Gastrocnemius medialis (tissue), 4 donors: ENCODE measurements at regions not wholly inside any gene's neighbourhood (a gene's known extent, or its start where the extent isn't known, plus 50 kb on each side); places are given as distances from the start of the nearest gene placed in this dataset.

Source experiments
- ATAC-seq, 2 donors: fragments of 150-250 bp; one replicate each; pipeline ENCODE4 v1.9.1; 2016
- DNase-seq, 2 donors: peaks; one replicate each; pipeline ENCODE4 v3.0.0-alpha.2; 2019
- H3K27ac ChIP-seq, 4 donors: fragments of 200-600 bp; sonication (generic); 1 replicate in 1 of 4; 2 replicates in 3 of 4; pipeline ENCODE4 v1.5.1; 2016 to 2018; ENCODE audit warnings: mild to moderate bottlenecking in 2 of 4, moderate library complexity in 1 of 4
- H3K27me3 ChIP-seq, 3 donors: fragments of 200-600 bp; sonication (generic) in 2 of 3; 1 replicate in 1 of 3; 2 replicates in 2 of 3; pipeline versions ENCODE4 v1.5.1 to v1.6.0; 2016 to 2019; ENCODE audit warnings: mild to moderate bottlenecking in 1 of 3, moderate library complexity in 1 of 3
- H3K36me3 ChIP-seq, 2 donors: fragments of 200-600 bp; sonication (generic) in 1 of 2; one replicate each; pipeline ENCODE4 v1.5.1; 2017 to 2018
- H3K4me1 ChIP-seq, 2 donors: fragments of 200-600 bp; sonication (generic) in 1 of 2; one replicate each; pipeline ENCODE4 v1.5.1; 2016 to 2017; ENCODE audit warnings: mild to moderate bottlenecking in 2 of 2
- H3K4me3 ChIP-seq, 4 donors: fragments of 200-600 bp; sonication (generic) in 3 of 4; 1 replicate in 1 of 4; 2 replicates in 3 of 4; pipeline ENCODE4 v1.5.1; 2016 to 2019; ENCODE audit warnings: mild to moderate bottlenecking in 2 of 4
- H3K9me3 ChIP-seq, 3 donors: fragments of 200-600 bp; sonication (generic) in 2 of 3; 1 replicate in 1 of 3; 2 replicates in 2 of 3; pipeline ENCODE4 v1.5.1; 2016 to 2019
- POLR2A ChIP-seq, 2 donors: fragments of 450-650 bp; IDR thresholded peaks; one replicate each; pipeline ENCODE4 v1.6.1; 2017; ENCODE audit warnings: antibody characterized with exemption in 2 of 2, mild to moderate bottlenecking in 2 of 2, moderate library complexity in 2 of 2
- in situ Hi-C, 4 donors: fragments of 200-750 bp; cut with MboI; loops; one replicate each; pipeline versions ENCODE4 v1.15.0 to v1.8.0; 2017; ENCODE audit warnings: low sequenced_read_pairs in 4 of 4
- intact Hi-C: fragments of 100-400 bp; cut with DNase I; formaldehyde crosslinking; loops from one replicate; pipeline ENCODE4 v1.15.1; 2023; ENCODE audit warnings: low total_unique reads
- TF ChIP-seq, protein P1 (sequence below), 5 experiments: fragments of 450-650 bp in 3 of 5; fragments of 200-600 bp in 2 of 5; sonication (generic) in 2 of 5; IDR thresholded peaks in 4 of 5; conservative IDR thresholded peaks in 1 of 5; 1 replicate in 4 of 5; 2 replicates in 1 of 5; pipeline ENCODE4 v1.5.1; 2016 to 2019; ENCODE audit warnings: antibody characterized with exemption in 5 of 5, mild to moderate bottlenecking in 3 of 5, moderate library complexity in 3 of 5

DNA sequence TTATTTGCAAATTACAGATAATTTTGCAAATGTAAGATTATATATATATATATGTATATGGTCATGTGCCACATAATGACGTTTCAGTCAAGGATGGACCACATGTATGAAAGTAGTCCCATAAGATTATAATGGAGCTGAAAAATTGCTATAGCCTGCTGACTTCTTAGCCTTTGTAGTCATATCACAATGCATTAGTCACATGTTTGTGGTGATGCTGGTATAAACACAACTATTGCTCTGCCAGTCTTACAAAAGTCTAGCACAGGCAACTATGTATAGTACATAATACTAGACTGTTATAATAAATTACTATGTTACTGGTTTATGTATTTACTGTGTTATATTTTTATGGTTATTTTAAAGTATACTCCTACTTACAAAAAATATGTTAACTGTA is 444.3 kb downstream of the KCNJ2 start:
- intact Hi-C loops: no loop called here
- no peak for DNase-seq
- no peaks in the 10 kb centered on the region for H3K4me1 ChIP-seq

DNA sequence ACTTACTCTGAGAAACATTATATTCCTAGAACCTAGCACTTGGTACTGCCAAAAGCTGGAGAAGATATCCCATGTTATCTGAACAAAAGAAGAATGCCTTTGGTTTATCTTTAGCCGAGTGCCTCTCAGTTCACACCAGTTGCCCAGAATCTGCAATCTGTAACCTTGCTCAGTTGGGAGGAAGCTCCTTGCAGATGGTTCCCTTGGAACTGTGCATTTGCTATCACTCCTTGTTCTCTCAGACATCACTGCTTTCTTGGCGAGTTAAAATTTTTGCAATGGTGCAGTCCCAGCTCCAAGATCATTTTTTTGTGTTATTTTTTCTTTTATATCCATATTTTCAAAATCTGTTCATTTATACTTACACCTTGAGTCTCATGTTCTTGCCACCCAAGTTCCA is 446.5 kb downstream of the KCNJ2 start:
- intact Hi-C loops (no loop called here), in situ Hi-C loops (no loop called here)
- no peaks in the 10 kb centered on the region for H3K9me3 ChIP-seq
- H3K36me3 ChIP-seq: no peaks in the 10 kb centered on the region
- no peaks in the 10 kb centered on the region for H3K4me1 ChIP-seq
- H3K27ac ChIP-seq: no peak overlapping the region
- no peak overlapping the region for H3K4me3 ChIP-seq
- DNase-seq (no peak), ATAC-seq (no peak)
- TF ChIP-seq, protein P1, sequence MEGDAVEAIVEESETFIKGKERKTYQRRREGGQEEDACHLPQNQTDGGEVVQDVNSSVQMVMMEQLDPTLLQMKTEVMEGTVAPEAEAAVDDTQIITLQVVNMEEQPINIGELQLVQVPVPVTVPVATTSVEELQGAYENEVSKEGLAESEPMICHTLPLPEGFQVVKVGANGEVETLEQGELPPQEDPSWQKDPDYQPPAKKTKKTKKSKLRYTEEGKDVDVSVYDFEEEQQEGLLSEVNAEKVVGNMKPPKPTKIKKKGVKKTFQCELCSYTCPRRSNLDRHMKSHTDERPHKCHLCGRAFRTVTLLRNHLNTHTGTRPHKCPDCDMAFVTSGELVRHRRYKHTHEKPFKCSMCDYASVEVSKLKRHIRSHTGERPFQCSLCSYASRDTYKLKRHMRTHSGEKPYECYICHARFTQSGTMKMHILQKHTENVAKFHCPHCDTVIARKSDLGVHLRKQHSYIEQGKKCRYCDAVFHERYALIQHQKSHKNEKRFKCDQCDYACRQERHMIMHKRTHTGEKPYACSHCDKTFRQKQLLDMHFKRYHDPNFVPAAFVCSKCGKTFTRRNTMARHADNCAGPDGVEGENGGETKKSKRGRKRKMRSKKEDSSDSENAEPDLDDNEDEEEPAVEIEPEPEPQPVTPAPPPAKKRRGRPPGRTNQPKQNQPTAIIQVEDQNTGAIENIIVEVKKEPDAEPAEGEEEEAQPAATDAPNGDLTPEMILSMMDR (IDR thresholded peaks at IDR 0.05 in 4 of 5, conservative IDR thresholded peaks at IDR 0.05 in 1 of 5): no peak
- TF ChIP-seq POLR2A (IDR thresholded peaks at IDR 0.05): no peak
- H3K27me3 ChIP-seq: no peaks in the 10 kb centered on the region

More for the DNA sequence above, 444.3 kb downstream of the KCNJ2 start:
- TF ChIP-seq, protein P1 (IDR thresholded peaks at IDR 0.05 in 4 of 5, conservative IDR thresholded peaks at IDR 0.05 in 1 of 5): no peak
- no peak for TF ChIP-seq POLR2A (IDR thresholded peaks at IDR 0.05)
- in situ Hi-C loops: no loop called here
- no peaks in the 10 kb centered on the region for H3K27me3 ChIP-seq
- H3K4me3 ChIP-seq: no peak overlapping the region
- H3K9me3 ChIP-seq: no peaks in the 10 kb centered on the region
- no peak for ATAC-seq
- H3K36me3 ChIP-seq: no peaks in the 10 kb centered on the region
- H3K27ac ChIP-seq: no peak overlapping the region

DNA sequence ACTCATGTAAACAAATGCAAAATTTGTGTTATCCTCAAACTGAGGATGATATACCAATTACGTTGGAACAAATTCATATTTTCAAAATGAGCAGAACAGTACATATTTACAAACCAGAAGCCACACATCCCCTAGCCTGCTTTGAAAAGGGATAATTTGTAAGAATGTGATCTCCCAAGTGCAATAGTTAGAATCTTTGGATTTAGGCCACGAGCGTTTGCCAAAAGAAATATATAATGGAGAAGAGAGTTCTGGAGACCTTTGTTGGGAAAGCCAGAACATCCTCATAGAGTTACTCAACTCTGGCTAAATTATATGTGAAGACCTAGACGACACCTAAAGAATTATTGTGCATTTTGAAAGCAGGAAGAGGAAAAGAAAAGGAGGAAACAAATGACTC is 449.3 kb downstream of the KCNJ2 start:
- DNase-seq (no peak), ATAC-seq (no peak)
- no peaks in the 10 kb centered on the region for H3K27me3 ChIP-seq
- no peaks in the 10 kb centered on the region for H3K36me3 ChIP-seq
- H3K4me1 ChIP-seq: peaks cover 0 to 10% of the 10 kb centered on the region in 2 donors
- H3K9me3 ChIP-seq: no peaks in the 10 kb centered on the region
- intact Hi-C loops (no loop called here), in situ Hi-C loops (no loop called here)
- no peak overlapping the region for H3K4me3 ChIP-seq
- TF ChIP-seq, protein P1 (IDR thresholded peaks at IDR 0.05 in 4 of 5, conservative IDR thresholded peaks at IDR 0.05 in 1 of 5): no peak
- no peak for TF ChIP-seq POLR2A (IDR thresholded peaks at IDR 0.05)
- H3K27ac ChIP-seq: no peak overlapping the region

DNA sequence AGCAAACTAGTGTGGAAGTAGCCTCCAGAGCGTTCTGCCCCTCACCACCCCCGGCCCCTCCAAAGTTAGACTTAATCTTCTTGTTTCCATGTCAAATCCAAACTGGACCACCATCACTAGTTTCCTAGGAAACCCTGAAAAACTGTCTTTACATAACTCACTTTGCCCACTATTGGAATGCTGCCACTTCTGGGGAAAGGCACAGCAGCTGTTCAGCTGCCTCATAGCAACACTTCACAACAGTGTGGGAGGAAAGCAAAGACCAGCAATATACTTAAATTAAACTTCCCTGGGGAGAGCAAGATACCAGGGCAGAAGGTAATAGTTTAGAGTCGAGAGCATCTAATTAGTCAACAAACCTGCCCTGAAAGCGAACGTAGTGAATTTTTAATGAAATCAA is 452.2 kb downstream of the KCNJ2 start:
- Histone ChIP-seq H3K36me3 (no peaks in the 10 kb centered on the region), H3K27ac (no peak overlapping the region), H3K4me3 (no peak overlapping the region), H3K4me1 (peaks cover 0 to 10% of the 10 kb centered on the region in 2 donors), H3K27me3 (no peaks in the 10 kb centered on the region), H3K9me3 (no peaks in the 10 kb centered on the region)
- no peak for DNase-seq
- no peak for ATAC-seq
- in situ Hi-C loops: no loop called here
- no peak for TF ChIP-seq POLR2A (IDR thresholded peaks at IDR 0.05)
- TF ChIP-seq, protein P1 (IDR thresholded peaks at IDR 0.05 in 4 of 5, conservative IDR thresholded peaks at IDR 0.05 in 1 of 5): no peak
- intact Hi-C loops: loop anchor here (5.0 kb wide), 1 partner anchor 1054 kb away; no protein-coding TSS in a partner anchor
